HTR-8/SVneo (cell line): ENCODE measurements at regions not wholly inside any gene's neighbourhood (a gene's known extent, or its start where the extent isn't known, plus 50 kb on each side); places are given as distances from the start of the nearest gene placed in this dataset.
A peak's percentile ranks its signal among the peaks of the same experiment; 100 is the strongest.

Experiments
- DNase-seq: peaks from one replicate; pipeline ENCODE4 v3.0.0; 2011; ENCODE audit warnings: low spot score, mixed read lengths; ENCODE audit not compliant: insufficient read length
- FAIRE-seq: peaks from 2 replicates; lab custom pipeline; 2011; peaks lifted over from hg19 to GRCh38; lab: Jason Lieb, UNC

GRCh38 chr2:211126256-211126655 is 569.9 kb downstream of the CPS1 start:
- no peak for FAIRE-seq
- no peak for DNase-seq

DNA sequence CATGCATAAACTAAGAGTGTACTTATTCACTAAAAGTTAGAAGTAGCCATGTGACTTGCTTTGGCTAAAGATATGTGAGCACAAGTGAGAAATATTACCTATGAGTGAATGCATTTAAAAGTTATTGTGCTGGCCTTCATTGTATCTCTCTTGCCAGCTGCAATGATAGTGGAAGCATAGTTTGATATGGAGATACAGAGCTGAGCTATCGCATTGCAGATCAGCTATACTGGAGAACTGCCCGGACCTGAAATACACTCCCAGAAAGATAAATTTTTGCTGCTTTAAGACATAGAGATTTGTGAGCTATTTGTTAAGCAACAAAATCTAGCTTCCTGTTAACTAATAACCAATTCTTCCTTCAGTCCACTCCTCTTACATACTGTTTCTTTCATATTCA is 571.1 kb downstream of the CPS1 start:
- DNase-seq, result no peak
- no peak for FAIRE-seq

DNA sequence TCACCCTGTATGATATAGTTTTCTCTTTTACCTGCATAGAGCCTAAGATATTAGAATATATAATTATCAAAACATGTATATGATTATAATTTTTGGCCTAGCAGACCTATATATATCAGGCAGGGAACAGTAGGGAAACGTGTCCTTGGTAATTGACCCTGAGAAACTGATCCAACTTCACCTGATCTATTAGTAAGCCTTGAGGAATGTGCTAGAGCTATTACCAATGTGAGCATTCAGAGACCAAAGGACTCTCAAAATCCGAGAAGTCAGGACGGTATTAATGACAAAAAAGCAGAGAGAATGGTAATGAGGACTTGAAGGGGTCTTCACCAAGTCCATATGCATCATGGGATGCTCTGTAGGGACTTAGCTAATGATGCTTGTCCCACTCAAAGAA is 571.9 kb downstream of the CPS1 start:
- DNase-seq, result no peak
- no peak for FAIRE-seq

DNA sequence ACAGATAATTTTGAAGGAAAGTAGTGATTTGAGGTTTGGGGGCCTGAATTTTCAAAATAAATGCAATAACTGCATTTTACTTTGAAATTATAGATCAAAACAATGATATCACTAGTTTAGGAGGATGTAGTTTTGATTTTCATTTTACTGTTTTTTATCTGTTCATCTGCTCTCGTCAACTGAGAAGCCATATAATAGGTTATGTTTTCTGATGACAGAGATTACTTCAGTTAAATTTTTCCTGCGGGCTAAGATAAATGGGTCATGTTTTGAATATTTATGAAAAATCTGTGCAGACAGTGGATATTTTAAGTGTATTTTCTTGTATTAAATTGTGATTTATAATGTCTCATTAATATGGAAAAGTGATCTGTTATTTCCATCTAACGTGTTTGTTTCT is 573.4 kb downstream of the CPS1 start:
- no peak for FAIRE-seq
- DNase-seq, result no peak

DNA sequence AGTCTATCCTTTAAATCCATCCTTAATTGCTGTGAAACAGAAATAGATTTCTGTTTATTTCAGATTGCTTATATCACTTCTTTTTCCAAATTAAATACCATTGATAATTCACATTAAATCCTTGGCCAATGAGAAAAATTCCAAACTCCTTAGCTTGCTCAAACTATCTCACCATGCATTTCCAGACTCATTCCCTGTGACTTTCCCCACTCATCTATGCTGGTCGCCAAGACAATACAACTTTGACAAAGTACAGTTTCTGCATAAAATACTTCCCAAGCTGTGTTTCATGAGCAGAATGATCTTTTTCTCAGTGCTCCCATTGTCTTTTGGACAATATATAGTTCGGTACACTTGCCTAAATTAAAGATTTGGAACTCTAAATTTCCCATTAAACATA is 575.6 kb downstream of the CPS1 start:
- FAIRE-seq, result no peak
- no peak for DNase-seq

- FAIRE-seq (no peak), DNase-seq (peak; percentile 14)
These were observed 576.2 kb downstream of the CPS1 start for GRCh38 chr2:211132573-211132972.

DNA sequence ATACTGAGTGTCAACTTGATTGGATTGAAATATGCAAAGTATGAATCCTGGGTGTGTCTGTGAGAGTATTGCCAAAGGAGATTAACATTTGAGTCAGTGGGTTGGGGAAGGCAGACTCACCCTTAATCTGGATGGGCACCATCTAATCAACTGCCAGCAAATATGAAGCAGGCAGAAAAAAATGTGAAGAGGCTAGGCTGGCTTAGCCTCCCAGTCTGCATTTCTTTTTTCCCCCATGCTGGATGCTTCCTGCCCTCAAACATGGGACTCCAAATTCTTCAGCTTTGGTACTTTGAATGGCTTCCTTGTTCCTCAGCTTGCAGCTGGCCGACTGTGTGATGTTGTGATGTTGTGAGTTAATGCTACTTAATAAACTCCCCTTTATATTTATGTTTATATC is 577.4 kb downstream of the CPS1 start:
- FAIRE-seq (no peak), DNase-seq (no peak)

- FAIRE-seq, result no peak
These were observed 582.2 kb downstream of the CPS1 start for GRCh38 chr2:211138551-211138950.

GRCh38 chr2:211141646-211142045 is 585.2 kb downstream of the CPS1 start:
- FAIRE-seq (no peak), DNase-seq (no peak)

More at GRCh38 chr2:211138551-211138950, 582.2 kb downstream of the CPS1 start:
- no peak for DNase-seq

DNA sequence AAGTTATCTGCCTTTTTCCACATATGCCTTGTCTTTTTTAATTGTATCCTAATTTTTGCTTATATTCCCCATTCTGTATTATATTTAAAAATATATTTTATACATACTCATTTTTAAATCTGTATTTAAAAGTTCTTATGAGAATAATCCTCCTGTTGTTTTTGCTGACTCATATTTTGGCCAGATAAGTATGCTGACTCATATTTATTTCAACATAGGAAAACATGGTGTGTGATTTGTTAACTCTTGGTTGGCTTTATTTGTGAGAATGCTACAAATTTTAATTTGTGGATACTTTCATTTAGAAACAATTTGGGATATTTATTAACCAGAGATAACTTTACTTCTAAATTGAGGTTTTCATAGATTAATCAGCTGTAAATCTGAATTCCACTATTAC is 587.7 kb downstream of the CPS1 start:
- FAIRE-seq (no peak), DNase-seq (peak; percentile 5)

- no peak for FAIRE-seq
- no peak for DNase-seq
These were observed 588.7 kb downstream of the CPS1 start for GRCh38 chr2:211144974-211145665.

- DNase-seq, result no peak
- FAIRE-seq, result no peak
These were observed 593.3 kb downstream of the CPS1 start for GRCh38 chr2:211149731-211150130.

- FAIRE-seq (no peak), DNase-seq (no peak)
These were observed 600.8 kb downstream of the CPS1 start for GRCh38 chr2:211157211-211157610.

DNA sequence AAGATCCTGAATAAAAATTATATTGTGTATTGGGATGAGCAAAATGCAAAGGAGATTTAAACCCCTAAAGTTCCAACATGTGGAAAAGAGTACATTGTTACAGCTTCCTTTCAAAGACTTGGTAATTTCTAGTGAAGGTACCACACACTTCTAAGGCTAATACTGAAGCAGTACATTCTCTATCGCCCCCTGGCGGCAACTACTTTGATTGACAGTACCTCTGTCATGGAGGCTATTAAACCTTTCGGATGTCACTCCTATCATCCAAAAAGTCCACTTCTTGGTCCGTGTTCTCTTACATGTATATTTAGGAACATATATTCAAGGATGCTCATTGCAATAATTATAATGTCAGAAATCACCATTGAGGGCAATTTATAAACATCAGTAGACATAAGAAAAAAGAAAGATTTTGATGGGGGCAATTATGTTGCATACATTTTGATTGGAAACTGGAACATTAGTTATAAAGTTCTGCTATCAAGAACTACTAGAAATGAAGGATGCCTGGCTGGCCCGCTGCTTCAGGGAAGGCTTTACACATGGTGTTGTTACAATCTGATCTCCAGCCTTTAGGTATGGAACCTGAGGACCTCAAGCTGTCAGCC is 601.6 kb downstream of the CPS1 start:
- peak; percentile 69 for FAIRE-seq
- peak; percentile 17 for DNase-seq

DNA sequence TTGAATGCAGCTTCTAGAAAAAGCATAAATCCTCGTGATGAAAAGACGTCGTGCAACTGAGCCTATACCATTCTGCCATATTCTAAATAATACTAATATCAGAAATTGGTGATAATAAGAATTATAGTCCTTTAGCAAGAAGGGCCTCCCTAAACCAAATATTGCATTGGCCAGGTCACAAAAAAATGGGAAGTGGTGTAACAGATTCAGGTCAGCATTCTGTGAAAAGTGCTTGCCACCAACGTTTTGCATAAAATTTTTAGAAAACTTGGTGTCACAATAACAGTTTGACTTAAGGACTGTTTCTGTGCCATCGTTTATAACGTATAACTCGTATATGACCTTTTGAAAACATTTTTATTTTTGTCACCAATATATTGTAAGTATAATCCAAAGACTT is 603.6 kb downstream of the CPS1 start:
- DNase-seq (no peak), FAIRE-seq (no peak)

DNA sequence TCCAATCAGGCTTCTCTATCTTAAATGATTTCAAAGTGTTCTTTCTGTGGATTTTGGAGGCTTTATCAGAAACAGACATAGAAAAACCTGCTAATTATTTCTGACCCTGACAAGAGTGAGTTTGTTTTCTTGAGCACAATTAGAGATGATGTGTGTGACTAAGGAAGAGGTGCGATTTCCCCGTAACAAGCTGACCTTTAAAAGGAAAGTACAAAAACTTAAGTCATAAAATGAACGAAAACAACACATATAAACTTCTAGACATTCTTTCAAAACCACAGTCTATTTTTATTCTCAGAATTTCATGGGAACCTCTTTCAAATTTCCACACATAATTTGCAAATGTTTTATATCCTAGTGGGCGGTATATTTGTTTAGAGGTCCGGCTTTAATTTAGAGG is 604.8 kb downstream of the CPS1 start:
- no peak for FAIRE-seq
- DNase-seq, result no peak

GRCh38 chr2:211162911-211163310 is 606.5 kb downstream of the CPS1 start:
- no peak for FAIRE-seq
- DNase-seq, result no peak

- FAIRE-seq, result no peak
- DNase-seq, result no peak
These were observed 614.4 kb downstream of the CPS1 start for GRCh38 chr2:211170843-211171242.

DNA sequence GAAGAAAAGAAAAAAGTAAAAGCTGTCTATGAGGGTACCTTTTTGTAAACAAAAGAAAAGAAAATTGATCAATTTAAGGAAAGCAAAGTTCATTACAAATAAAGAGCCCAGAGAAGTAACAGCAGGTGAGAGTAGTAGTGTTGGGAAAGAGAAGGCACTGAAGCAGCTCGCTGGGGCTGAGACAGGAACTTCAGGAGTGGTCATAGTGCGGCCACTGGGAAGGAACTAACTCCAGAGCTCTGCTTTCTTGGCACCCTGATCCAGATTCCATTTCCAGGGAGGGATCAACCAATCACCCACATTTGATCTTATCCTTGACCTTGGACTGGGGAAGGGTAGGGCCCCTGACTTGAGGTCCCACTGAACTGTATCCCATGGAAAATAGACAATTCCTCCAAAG is 617.6 kb downstream of the CPS1 start:
- no peak for FAIRE-seq

GRCh38 chr2:211174631-211175030 is 618.2 kb downstream of the CPS1 start:
- FAIRE-seq, result no peak
- DNase-seq, result no peak

More for the DNA sequence above, 617.6 kb downstream of the CPS1 start:
- no peak for DNase-seq

DNA sequence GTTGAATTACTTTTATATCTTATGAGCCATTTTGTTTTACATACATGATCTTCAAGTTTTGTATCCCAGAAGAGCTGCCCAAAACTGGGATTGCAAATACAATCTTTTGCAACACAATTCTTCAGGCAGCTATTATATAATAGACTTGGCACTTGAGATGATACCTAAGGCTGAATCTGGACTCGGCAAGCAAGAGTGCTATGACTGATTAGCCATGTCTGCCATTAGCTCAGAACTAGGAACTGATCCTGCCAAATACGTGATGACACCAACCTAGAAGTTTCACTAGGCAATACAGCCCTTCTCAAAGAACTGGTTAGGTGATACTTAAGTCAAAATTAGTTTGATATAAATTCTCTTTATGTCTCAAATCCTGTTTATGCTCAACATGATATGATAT is 619.6 kb downstream of the CPS1 start:
- DNase-seq, result no peak
- no peak for FAIRE-seq

DNA sequence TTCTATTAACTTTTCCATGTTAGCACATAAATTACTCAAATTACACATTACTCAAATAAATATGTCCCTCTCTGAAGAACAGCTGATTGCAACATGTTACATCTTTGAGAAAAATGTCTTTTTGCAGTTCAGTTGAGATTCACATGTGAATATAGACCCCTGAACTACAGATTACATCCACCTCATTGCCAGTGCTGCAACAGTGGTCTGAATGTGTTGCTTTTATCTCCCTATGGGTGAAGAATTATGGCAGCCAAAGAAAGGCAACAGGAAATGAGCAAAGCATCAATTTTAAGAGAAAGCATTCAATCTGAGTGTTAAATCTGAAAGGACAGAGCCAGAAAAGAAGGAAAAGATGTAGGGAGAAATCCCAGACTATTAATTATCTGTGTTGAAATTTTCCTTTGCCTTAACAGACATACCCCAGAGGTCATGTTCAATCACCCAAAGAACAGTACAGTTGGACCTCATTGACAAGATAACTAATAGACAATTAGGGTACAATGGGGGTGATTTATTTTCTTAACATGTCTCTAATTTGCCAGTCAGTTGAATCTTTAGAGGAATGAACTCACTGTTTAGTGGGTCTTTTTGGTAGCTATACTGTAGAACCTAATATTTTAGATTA is 620.2 kb downstream of the CPS1 start:
- no peak for FAIRE-seq

More for the DNA sequence above, 620.2 kb downstream of the CPS1 start:
- DNase-seq, result no peak
